HT-29 (cell line): ENCODE measurements at regions not wholly inside any gene's neighbourhood (a gene's known extent, or its start where the extent isn't known, plus 50 kb on each side); places are given as distances from the start of the nearest gene placed in this dataset.

Experiments used
- DNase-seq: peaks from one replicate; pipeline ENCODE4 v3.0.0-alpha.2; 2015; ENCODE audit warnings: low spot score

- no peak for DNase-seq
These were observed 365.4 kb upstream of the TNRC6C start for GRCh38 chr17:77593081-77593480.

- DNase-seq: no peak
These were observed 363.9 kb upstream of the TNRC6C start for GRCh38 chr17:77594416-77595209.

- no peak for DNase-seq
These were observed 361.7 kb upstream of the TNRC6C start for GRCh38 chr17:77596491-77597417.

- DNase-seq: no peak
These were observed 360.9 kb upstream of the TNRC6C start for GRCh38 chr17:77597418-77598240.

- no peak for DNase-seq
These were observed 360.3 kb upstream of the TNRC6C start for GRCh38 chr17:77598241-77598620.

GRCh38 chr17:77599699-77600098 is 358.8 kb upstream of the TNRC6C start:
- no peak for DNase-seq

GRCh38 chr17:77600346-77600745 is 358.2 kb upstream of the TNRC6C start:
- DNase-seq: no peak

GRCh38 chr17:77601054-77601979 is 357.2 kb upstream of the TNRC6C start:
- no peak for DNase-seq

- DNase-seq: no peak
These were observed 356.3 kb upstream of the TNRC6C start for GRCh38 chr17:77602062-77602746.

- no peak for DNase-seq
These were observed 355.4 kb upstream of the TNRC6C start for GRCh38 chr17:77602883-77603640.

GRCh38 chr17:77604301-77604972 is 354.1 kb upstream of the TNRC6C start:
- DNase-seq: no peak

GRCh38 chr17:77604973-77605313 is 353.6 kb upstream of the TNRC6C start:
- no peak for DNase-seq

GRCh38 chr17:77606146-77606864 is 352.2 kb upstream of the TNRC6C start:
- DNase-seq: no peak

GRCh38 chr17:77606865-77607210 is 351.7 kb upstream of the TNRC6C start:
- DNase-seq: peak; percentile 7

- DNase-seq: no peak
These were observed 350.9 kb upstream of the TNRC6C start for GRCh38 chr17:77607606-77608005.

GRCh38 chr17:77608431-77608830 is 350.1 kb upstream of the TNRC6C start:
- no peak for DNase-seq

GRCh38 chr17:77609553-77610517 is 348.7 kb upstream of the TNRC6C start:
- no peak for DNase-seq
